GM12891 (cell line): ENCODE measurements at regions not wholly inside any gene's neighbourhood (a gene's known extent, or its start where the extent isn't known, plus 50 kb on each side); places are given as distances from the start of the nearest gene placed in this dataset.

Source experiments
- POLR2A ChIP-seq: IDR thresholded peaks from 2 replicates; pipeline ENCODE4 v1.6.1; 2011; ENCODE audit warnings: low read depth, low read length, control low read depth
- POLR2AphosphoS5 ChIP-seq: IDR thresholded peaks from 2 replicates; pipeline ENCODE4 v1.6.1; 2011; ENCODE audit warnings: low read depth, low read length, control low read depth
- POU2F2 ChIP-seq: IDR thresholded peaks from 2 replicates; pipeline ENCODE4 v1.6.1; 2011; ENCODE audit warnings: low read depth, mild to moderate bottlenecking, control low read depth, low read length, moderate library complexity
- TAF1 ChIP-seq: IDR thresholded peaks from 2 replicates; pipeline ENCODE4 v1.6.1; 2011; ENCODE audit warnings: low read depth, low read length, control low read depth

- TF ChIP-seq POLR2AphosphoS5 (no peak), POLR2A (no peak), TAF1 (no peak), POU2F2 (no peak)
These were observed 255.5 kb upstream of the KCNJ16 start for GRCh38 chr17:69819316-69820087.
